A673 (cell line): ENCODE measurements at regions not wholly inside any gene's neighbourhood (a gene's known extent, or its start where the extent isn't known, plus 50 kb on each side); places are given as distances from the start of the nearest gene placed in this dataset.

Experiments used
- BruUV-seq: library from RNA; stranded (reverse); fragments of 400-500 nt; replicated peaks from 2 replicates; lab custom pipeline; 2021; lab: Mats Ljungman, UMichigan
- CTCF ChIA-PET: fragments of 300-600 bp; sonication (Branson Sonifier 250); formaldehyde crosslinking; loops from one replicate; lab custom pipeline; 2022; ENCODE audit warnings: antibody characterized with exemption; lab: Charles Lee
- POLR2A ChIA-PET: fragments of 300-600 bp; sonication (Branson Sonifier 250); formaldehyde crosslinking; loops from one replicate; lab custom pipeline; 2022; ENCODE audit warnings: antibody characterized with exemption; ENCODE audit not compliant: low non-redundant PET; lab: Charles Lee
- DNase-seq: peaks from one replicate; pipeline ENCODE4 v3.0.0-alpha.2; 2015; ENCODE audit warnings: low spot score
- H3K27ac ChIP-seq: fragments of 200-600 bp; sonication (generic); 2 replicates; pipeline ENCODE4 v1.5.1; 2016; ENCODE audit warnings: mixed run types, low read depth, mild to moderate bottlenecking, mixed read lengths, antibody characterized with exemption, low read length; ENCODE audit not compliant: poor library complexity, severe bottlenecking
- H3K27me3 ChIP-seq: fragments of 200-600 bp; sonication (generic); replicated peaks from 2 replicates; pipeline ENCODE4 v1.6.1; 2017; ENCODE audit warnings: mixed run types, low read depth, mild to moderate bottlenecking, mixed read lengths, antibody characterized with exemption, low read length; ENCODE audit not compliant: insufficient read depth, poor library complexity
- H3K36me3 ChIP-seq: fragments of 200-600 bp; sonication (generic); 2 replicates; pipeline ENCODE4 v1.6.1; 2016; ENCODE audit warnings: mixed run types, mild to moderate bottlenecking, mixed read lengths, antibody characterized with exemption, low read length; ENCODE audit not compliant: insufficient read depth, poor library complexity, severe bottlenecking
- H3K4me1 ChIP-seq: fragments of 200-600 bp; sonication (generic); 2 replicates; pipeline ENCODE4 v1.6.1; 2017; ENCODE audit warnings: mixed run types, mild to moderate bottlenecking, mixed read lengths, antibody characterized with exemption, low read length; ENCODE audit not compliant: insufficient read depth, poor library complexity, severe bottlenecking
- H3K4me3 ChIP-seq: fragments of 200-600 bp; sonication (generic); 2 replicates; pipeline ENCODE4 v1.5.1; 2016; ENCODE audit warnings: low read depth, mixed run types, mild to moderate bottlenecking, mixed read lengths, low read length; ENCODE audit not compliant: poor library complexity, severe bottlenecking
- H3K9me3 ChIP-seq: fragments of 200-600 bp; sonication (generic); 2 replicates; pipeline ENCODE4 v1.6.1; 2016; ENCODE audit warnings: mixed run types, low read depth, mild to moderate bottlenecking, mixed read lengths, antibody characterized with exemption, low read length; ENCODE audit not compliant: poor library complexity, severe bottlenecking
- EZH2 ChIP-seq: fragments of 200-600 bp; sonication (generic); IDR thresholded peaks from 2 replicates; pipeline ENCODE4 v1.6.1; 2017; ENCODE audit warnings: borderline replicate concordance, low read depth, mild to moderate bottlenecking, mixed read lengths, antibody characterized with exemption, low read length; ENCODE audit not compliant: poor library complexity, severe bottlenecking
- intact Hi-C: fragments of 100-400 bp; cut with micrococcal nuclease; formaldehyde crosslinking; loops from one replicate; pipeline ENCODE4 v1.10.0; 2022; ENCODE audit not compliant: unreplicated experiment
- TF ChIP-seq, protein P1 (sequence below): fragments of 300-800, 200-600 bp; sonication (generic); conservative IDR thresholded peaks from 2 replicates; pipeline ENCODE4 v1.5.1; 2017; ENCODE audit warnings: low read depth, mild to moderate bottlenecking, antibody characterized with exemption, low read length, moderate library complexity, mixed read lengths

DNA sequence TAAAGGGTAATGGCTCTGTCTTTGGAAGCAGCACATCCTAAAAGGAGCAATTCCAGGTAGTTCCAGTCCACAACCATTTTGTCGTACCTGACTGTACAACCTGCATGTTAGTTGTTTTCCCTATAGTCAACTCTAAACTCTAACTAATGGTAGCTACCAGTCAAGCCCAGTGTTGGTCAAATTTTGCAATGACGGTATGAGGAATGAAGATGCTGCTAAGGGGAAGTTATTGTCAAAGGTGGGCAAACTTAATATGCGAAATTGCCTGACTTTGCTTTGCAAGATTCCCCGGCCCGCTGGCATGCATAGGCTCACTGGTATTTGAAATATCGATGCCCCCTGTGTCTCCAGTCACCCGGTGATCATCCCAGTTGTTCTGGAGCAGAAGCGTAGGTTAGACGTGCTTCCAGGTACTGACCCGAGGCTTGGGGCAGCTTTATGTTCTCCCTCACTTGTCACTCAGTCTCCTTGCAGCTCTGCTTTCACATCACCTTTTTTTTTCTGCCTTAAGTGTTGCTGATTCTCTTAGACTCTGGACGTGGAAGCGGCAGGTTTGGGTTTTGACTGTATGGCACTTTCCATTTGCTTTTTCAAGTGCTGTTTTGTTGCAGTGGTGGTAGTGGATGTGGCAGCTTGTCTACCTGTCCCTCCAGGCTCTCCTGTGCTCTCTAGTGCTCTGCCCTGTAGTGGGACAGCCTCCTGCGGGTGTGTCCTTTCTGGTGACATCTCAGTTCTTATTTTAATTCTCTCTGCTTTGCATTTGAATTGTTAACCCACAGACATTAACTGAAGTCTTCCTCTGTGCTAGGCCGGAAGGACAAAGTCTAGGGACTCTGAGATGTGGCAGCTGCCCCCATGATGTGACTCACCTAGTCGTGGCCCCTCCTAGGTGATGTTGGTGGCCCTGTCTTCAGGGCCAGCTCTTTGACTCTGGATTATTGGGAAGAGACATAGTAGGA is 95.8 kb upstream of the UMPS start:
- H3K27me3 ChIP-seq = no peaks in the 10 kb centered on the region
- no peaks in the 10 kb centered on the region for H3K36me3 ChIP-seq
- ChIA-PET POLR2A (interaction anchor here (0.6 kb wide), 1 partner anchor 22 kb away, joined by 3 read pairs; no protein-coding TSS in a partner anchor), CTCF (no interaction called here)
- BruUV-seq = no TSS peak
- no peaks in the 10 kb centered on the region for H3K9me3 ChIP-seq
- TF ChIP-seq EZH2 = no peak
- TF ChIP-seq, protein P1, sequence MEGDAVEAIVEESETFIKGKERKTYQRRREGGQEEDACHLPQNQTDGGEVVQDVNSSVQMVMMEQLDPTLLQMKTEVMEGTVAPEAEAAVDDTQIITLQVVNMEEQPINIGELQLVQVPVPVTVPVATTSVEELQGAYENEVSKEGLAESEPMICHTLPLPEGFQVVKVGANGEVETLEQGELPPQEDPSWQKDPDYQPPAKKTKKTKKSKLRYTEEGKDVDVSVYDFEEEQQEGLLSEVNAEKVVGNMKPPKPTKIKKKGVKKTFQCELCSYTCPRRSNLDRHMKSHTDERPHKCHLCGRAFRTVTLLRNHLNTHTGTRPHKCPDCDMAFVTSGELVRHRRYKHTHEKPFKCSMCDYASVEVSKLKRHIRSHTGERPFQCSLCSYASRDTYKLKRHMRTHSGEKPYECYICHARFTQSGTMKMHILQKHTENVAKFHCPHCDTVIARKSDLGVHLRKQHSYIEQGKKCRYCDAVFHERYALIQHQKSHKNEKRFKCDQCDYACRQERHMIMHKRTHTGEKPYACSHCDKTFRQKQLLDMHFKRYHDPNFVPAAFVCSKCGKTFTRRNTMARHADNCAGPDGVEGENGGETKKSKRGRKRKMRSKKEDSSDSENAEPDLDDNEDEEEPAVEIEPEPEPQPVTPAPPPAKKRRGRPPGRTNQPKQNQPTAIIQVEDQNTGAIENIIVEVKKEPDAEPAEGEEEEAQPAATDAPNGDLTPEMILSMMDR = no peak
- no peak for DNase-seq
- no peak overlapping the region for H3K4me3 ChIP-seq
- H3K27ac ChIP-seq = no peak overlapping the region
- no peaks in the 10 kb centered on the region for H3K4me1 ChIP-seq
- intact Hi-C loops = no loop called here

DNA sequence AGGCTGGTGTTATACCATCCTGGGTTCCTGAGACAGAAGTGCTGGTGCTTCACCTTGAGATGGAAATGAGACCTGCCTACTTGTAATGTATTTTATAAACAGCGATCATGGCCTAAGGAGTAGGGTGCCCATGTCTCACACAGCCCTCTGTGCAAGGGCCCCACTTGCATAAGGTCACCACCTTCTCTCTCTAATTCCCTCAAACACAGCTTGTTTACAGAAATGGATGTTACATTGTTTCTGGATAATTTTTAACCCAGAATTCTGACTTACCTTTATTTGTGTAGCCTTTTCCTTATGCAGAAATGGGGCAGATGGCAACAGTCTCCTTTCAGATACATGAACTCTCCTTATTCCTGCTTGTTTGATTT is 95.1 kb upstream of the UMPS start:
- H3K36me3 ChIP-seq = no peaks in the 10 kb centered on the region
- ChIA-PET CTCF (no interaction called here), POLR2A (interaction anchor here (0.6 kb wide), 1 partner anchor 23 kb away, joined by 3 read pairs; no protein-coding TSS in a partner anchor)
- TF ChIP-seq, protein P1 = no peak
- no peak for TF ChIP-seq EZH2
- H3K4me1 ChIP-seq = no peaks in the 10 kb centered on the region
- BruUV-seq = no TSS peak
- no peak overlapping the region for H3K27ac ChIP-seq
- no peak for DNase-seq
- intact Hi-C loops = no loop called here
- H3K9me3 ChIP-seq = no peaks in the 10 kb centered on the region
- H3K27me3 ChIP-seq = no peaks in the 10 kb centered on the region
- no peak overlapping the region for H3K4me3 ChIP-seq

DNA sequence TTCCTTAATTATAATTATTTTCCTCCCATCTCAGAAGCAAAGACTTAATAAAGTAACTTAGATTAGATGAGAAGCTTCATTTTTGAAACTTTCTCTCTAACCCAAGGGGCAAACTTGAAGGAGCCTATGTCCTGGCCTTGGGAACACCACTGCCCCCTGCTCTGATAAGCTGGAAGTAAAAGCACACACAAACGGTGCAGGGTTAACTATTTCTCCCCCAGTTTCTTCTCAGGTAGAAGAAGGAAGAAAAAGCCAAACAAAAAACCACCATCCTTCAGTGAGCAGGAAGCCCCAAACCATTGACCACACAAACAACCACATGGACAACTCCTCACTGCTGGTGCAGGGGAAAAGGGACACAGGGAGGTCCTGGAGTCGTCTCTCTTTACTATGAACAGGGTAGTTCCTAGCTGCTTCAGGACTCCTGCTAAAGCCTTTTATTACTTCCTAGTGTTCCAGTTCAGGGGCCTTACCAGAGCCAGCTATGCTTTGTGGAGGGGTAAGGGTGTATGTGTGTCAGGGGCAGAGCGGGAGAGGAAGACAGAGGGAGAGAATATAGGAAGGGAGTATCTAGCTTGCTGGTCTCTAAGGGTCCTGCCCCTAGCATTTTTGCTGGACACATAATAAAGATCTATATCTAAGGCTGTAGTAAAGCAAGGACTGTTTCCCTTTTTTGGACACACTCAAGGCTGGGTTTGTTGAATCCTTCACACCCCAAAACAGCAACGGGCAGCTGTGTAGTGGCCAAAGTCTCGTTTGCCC is 94.0 kb upstream of the UMPS start:
- no peak overlapping the region for H3K27ac ChIP-seq
- no peak for DNase-seq
- no peaks in the 10 kb centered on the region for H3K4me1 ChIP-seq
- H3K9me3 ChIP-seq = no peaks in the 10 kb centered on the region
- no TSS peak for BruUV-seq
- POLR2A ChIA-PET = no interaction called here
- intact Hi-C loops = no loop called here
- CTCF ChIA-PET = interaction anchor here (0.8 kb wide), 1 partner anchor 52 kb away, joined by 3 read pairs; no protein-coding TSS in a partner anchor
- no peak overlapping the region for H3K4me3 ChIP-seq
- H3K36me3 ChIP-seq = no peaks in the 10 kb centered on the region
- no peak for TF ChIP-seq EZH2
- TF ChIP-seq, protein P1 = no peak
- H3K27me3 ChIP-seq = no peaks in the 10 kb centered on the region
